HEK293T (cell line): ENCODE measurements at regions not wholly inside any gene's neighbourhood (a gene's known extent, or its start where the extent isn't known, plus 50 kb on each side); places are given as distances from the start of the nearest gene placed in this dataset.

Source experiments
- BHLHE40 ChIP-seq: fragments of 450-650 bp; IDR thresholded peaks from 2 replicates; pipeline ENCODE4 v1.6.1; 2016; ENCODE audit warnings: mild to moderate bottlenecking, moderate library complexity, borderline replicate concordance
- ELF4 ChIP-seq: fragments of 450-650 bp; IDR thresholded peaks from 2 replicates; pipeline ENCODE4 v1.6.1; 2017; ENCODE audit warnings: antibody characterized with exemption
- FOXK2 ChIP-seq: fragments of 450-650 bp; IDR thresholded peaks from 2 replicates; pipeline ENCODE4 v1.6.1; 2016; ENCODE audit warnings: mild to moderate bottlenecking
- FOXM1 ChIP-seq: fragments of 450-650 bp; IDR thresholded peaks from 2 replicates; pipeline ENCODE4 v1.6.1; 2017; ENCODE audit warnings: mild to moderate bottlenecking, borderline replicate concordance
- HDGF ChIP-seq: fragments of 450-650 bp; IDR thresholded peaks from 2 replicates; pipeline ENCODE4 v1.6.1; 2017; ENCODE audit warnings: antibody characterized with exemption, borderline replicate concordance
- LEF1 ChIP-seq: fragments of 450-650 bp; IDR thresholded peaks from 2 replicates; pipeline ENCODE4 v1.6.1; 2017; ENCODE audit warnings: mild to moderate bottlenecking, borderline replicate concordance
- NFRKB ChIP-seq: fragments of 450-650 bp; IDR thresholded peaks from 2 replicates; pipeline ENCODE4 v1.6.1; 2016; ENCODE audit warnings: mild to moderate bottlenecking, moderate library complexity
- SP1 ChIP-seq: fragments of 450-650 bp; IDR thresholded peaks from 2 replicates; pipeline ENCODE4 v1.6.1; 2017
- TARDBP ChIP-seq: fragments of 450-650 bp; IDR thresholded peaks from 2 replicates; pipeline ENCODE4 v1.6.1; 2016

DNA sequence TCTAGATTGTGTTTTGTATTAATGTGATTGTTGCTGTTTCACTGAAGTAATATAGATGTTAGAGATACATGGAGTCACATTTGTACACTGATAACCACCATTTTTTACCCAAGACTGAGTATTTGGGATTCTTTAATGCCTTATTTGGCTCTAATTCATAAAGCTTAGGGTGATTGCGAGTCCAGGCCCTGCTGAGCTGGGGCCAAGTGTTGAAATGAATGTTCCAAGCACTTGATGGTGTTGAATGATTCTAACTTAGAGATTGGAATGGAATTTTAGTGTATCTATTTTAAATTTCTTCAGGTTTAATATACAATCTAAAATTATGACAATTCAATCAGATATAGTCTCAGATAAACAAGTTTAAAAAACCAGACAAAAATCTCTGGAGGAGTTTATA is 329.4 kb upstream of the SLC35B3 start:
- no peak for TF ChIP-seq FOXK2
- no peak for TF ChIP-seq TARDBP
- TF ChIP-seq BHLHE40 = no peak
- no peak for TF ChIP-seq SP1
- TF ChIP-seq LEF1 = no peak
- no peak for TF ChIP-seq ELF4
- TF ChIP-seq FOXM1 = no peak
- TF ChIP-seq NFRKB = no peak
- TF ChIP-seq HDGF = no peak
